GM21717 (cell line): ENCODE measurements at regions not wholly inside any gene's neighbourhood (a gene's known extent, or its start where the extent isn't known, plus 50 kb on each side); places are given as distances from the start of the nearest gene placed in this dataset.

Experiments used
- ATAC-seq: cut with Tn5 transposase; IDR thresholded peaks from one replicate; pipeline ENCODE4 v1.9.1; 2021; ENCODE audit warnings: mild to moderate bottlenecking, moderate library complexity; ENCODE audit not compliant: unreplicated experiment

- no peak for ATAC-seq
Observed at GRCh38 chr5:54774281-54775170, 210.9 kb downstream of the ESM1 start.

DNA sequence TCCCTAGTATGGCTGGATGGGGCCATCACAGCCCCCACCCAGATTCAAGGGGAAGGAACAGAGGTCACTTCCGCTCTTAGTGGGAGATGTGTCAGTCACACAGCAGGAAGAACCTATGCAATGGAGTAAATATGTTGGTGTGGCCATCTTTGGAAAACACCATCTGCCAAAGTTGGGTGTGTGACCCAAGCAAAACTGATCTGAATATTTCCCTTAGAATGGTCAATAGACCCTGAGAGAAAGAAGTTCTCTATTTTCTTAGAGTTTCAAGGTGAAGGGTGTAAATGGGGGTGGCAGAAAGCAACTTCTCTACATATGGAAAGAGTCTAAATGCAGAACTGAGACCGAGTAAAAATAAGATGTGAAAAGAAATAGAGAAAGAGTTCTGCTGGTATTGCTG, 212.7 kb downstream of the ESM1 start:
- ATAC-seq, result no peak

DNA sequence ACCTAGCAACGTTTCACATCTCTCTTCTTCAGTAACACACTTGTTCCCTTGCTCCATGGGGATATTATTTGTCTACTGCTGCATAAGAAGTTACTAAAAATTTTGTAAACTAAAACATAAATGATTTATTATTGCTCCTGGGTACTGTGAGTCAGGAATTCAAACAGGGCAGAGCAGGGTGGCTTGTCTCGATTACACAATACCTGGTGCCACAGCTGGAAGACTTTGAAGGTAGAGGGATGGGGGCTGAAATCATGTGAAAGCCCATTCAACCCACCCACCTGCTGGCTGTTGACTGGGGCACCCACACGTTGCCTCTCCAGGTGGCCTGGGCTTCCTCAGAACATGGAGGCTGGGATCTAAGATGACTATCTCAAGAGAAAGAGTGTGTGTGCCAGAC, 213.2 kb downstream of the ESM1 start:
- ATAC-seq, result no peak

DNA sequence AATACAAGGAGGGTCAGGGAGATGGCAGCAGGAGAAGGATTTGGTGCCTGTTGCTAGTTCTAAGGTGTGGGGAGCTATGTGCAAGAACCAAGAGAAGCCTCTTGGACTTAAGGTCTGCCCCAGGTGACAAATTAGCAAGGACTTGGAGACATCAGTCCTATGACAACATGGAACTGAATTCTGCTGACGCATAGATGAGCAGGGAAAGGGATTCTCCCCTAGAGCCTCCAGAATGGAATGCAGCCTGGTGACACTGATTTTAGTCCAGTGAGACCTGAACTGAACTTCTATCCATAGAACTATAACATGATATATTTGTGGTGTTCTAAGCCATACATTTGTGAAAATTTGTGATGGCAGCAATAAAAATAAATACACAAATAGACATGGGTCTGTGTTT, 215.6 kb downstream of the ESM1 start:
- ATAC-seq, result no peak

DNA sequence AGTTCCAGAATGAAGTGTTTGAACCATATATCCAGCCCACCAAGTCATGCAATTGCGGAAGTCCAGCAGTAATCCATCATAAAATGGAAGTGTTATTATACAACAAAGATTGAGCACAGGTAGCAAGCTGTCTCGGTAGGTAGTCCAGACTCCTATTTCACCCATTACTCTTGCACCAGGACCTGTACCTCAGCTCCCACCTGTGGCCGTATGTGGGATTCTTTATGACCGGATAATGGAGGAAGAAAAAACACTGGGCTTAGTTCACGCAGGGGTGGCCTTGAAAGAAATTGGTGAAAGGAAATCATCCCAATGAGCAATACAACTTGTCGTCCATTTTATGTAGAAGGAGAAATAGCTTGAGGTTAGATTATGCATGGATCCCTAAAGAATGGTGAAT, 216.3 kb downstream of the ESM1 start:
- ATAC-seq, result no peak

GRCh38 chr5:54766748-54767147, 218.6 kb downstream of the ESM1 start:
- ATAC-seq, result no peak

GRCh38 chr5:54765165-54766028, 220.0 kb downstream of the ESM1 start:
- ATAC-seq, result no peak

- ATAC-seq, result no peak
Observed at GRCh38 chr5:54764102-54765090, 221.0 kb downstream of the ESM1 start.

- ATAC-seq, result no peak
Observed at GRCh38 chr5:54761213-54761701, 224.1 kb downstream of the ESM1 start.

- ATAC-seq, result no peak
Observed at GRCh38 chr5:54760182-54760935, 225.0 kb downstream of the ESM1 start.

DNA sequence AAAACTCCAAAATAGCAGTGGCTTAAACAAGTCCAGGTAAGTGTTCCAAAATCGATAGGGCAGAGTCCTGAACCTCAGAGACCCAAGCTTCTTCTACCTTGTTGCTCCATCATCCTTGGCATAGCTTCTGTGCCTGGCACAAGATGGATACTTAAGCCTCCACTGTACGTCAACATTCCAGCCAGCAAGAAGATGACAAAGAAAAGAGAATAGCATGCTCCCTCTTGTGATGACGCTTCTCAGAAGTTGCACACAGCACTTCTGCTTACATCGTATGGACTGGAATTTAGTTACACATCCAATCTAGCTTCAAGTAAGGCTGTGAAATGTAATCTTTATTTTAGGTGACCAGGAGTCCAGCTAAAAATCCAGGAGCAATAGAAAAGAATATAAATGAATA, 227.4 kb downstream of the ESM1 start:
- no peak for ATAC-seq

GRCh38 chr5:54757541-54757940, 227.9 kb downstream of the ESM1 start:
- ATAC-seq, result no peak

GRCh38 chr5:54756796-54757402, 228.5 kb downstream of the ESM1 start:
- ATAC-seq, result no peak

DNA sequence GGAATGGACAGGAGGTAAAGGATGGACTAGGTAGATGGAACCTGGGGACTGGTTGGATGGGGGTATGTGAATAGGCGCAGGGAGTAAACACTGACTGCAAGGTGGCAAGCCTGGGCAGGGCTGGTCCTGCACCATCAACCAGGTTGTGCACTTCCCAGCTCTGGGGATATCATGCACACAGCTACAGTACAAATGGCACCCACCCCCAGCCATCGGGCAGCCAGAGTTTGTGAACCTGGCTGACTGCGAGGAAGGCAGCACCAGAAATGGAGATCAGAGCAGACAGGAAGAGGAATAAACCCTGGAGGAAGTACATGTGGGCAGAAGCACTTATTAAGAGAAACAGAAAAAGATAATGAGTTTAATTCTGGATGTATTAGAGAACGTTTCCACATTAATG, 229.1 kb downstream of the ESM1 start:
- no peak for ATAC-seq

GRCh38 chr5:54754878-54755277, 230.5 kb downstream of the ESM1 start:
- ATAC-seq, result no peak

DNA sequence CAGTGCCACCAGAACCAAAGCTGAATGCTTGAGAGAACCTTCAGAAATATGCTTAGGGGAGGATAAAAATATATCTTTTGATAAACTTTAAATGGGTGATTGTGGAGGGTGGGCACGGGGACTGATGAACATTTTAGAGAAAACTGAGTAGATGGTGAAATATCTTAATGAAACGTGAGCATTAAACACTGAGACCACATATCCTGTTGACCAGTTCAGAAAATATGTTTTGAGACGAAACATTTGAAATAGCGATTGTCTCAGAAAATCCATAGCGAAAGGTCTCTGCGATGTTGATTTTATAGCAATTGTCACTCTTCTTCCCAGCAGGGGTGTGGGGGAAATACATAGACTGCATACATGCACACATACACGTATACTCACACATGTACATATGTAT, 231.0 kb downstream of the ESM1 start:
- ATAC-seq, result no peak

DNA sequence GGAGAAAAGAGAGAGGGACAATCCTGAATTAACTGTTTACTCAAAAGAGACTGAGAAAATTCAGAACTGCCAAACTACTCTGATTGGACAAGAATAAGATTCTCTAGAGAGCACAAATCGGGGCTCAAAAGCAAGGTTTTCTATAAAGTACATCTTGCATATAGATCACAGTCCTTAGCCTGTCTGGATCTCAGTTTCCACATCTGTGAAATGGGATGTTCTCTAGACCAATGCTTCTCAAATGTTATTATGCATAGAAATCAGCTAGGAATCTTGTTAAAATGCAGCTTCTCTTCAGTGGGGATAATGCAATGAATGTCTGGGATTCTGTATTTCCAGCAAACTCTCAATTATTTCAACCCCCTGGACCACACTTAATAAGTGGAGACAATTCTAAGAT, 231.6 kb downstream of the ESM1 start:
- no peak for ATAC-seq

GRCh38 chr5:54753034-54753433, 232.4 kb downstream of the ESM1 start:
- ATAC-seq, result peak; percentile 97

- ATAC-seq, result no peak
Observed at GRCh38 chr5:54748527-54748926, 231.0 kb downstream of the SNX18 start.
